ENCODE measurements at regions not wholly inside any gene's neighbourhood (a gene's known extent, or its start where the extent isn't known, plus 50 kb on each side); places are given as distances from the start of the nearest gene placed in this dataset.

DNA sequence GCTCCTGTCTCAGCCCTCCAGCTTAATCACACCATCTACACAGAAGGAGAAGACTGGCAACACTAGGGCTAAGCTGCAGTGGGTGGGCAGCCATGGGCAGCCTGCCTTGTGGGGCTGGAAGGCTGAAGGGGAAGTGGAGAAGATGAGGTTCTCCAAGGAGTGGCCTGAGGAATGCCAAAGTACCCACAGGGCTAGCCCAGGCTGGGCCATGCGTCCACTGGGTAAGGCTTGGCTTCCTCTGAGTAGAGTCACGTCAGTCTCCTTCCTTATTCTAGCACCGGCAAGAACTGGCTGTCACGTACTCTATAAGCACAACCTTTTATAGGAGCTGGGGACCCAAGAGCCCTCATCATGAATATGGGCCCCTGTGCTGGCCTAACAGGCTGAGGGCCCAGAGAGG, 110.6 kb upstream of the SIRPA start:
- DNase-seq (ENCODE audit: low read depth), result no peak
- TF ChIP-seq, protein P1, sequence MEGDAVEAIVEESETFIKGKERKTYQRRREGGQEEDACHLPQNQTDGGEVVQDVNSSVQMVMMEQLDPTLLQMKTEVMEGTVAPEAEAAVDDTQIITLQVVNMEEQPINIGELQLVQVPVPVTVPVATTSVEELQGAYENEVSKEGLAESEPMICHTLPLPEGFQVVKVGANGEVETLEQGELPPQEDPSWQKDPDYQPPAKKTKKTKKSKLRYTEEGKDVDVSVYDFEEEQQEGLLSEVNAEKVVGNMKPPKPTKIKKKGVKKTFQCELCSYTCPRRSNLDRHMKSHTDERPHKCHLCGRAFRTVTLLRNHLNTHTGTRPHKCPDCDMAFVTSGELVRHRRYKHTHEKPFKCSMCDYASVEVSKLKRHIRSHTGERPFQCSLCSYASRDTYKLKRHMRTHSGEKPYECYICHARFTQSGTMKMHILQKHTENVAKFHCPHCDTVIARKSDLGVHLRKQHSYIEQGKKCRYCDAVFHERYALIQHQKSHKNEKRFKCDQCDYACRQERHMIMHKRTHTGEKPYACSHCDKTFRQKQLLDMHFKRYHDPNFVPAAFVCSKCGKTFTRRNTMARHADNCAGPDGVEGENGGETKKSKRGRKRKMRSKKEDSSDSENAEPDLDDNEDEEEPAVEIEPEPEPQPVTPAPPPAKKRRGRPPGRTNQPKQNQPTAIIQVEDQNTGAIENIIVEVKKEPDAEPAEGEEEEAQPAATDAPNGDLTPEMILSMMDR (IDR thresholded peaks at IDR 0.05; ENCODE audit: low read length, missing control alignments), result no peak

DNA sequence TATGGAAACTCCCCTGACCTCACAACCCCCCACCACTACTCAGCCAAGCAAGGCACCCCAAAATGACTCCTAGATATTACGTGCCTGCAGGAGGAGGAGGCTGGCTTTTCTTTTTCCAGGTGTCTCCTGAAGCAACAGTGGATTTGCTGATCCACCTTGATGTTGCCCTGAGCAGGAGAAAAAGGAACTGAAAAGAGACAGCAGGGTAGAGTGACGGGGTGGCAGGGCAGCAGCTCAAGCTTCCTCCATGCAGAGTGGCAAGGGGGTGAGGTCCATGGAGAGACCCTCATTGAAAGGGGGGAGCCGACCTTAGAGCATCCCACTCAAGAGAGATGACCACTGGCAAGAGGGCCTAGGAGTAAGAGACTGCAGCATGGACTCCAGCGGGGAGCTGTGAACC, 112.0 kb upstream of the SIRPA start:
- no peak for DNase-seq (ENCODE audit: low read depth)
- TF ChIP-seq, protein P1 (IDR thresholded peaks at IDR 0.05; ENCODE audit: low read length, missing control alignments), result no peak
- H3K4me3 ChIP-seq (replicated peaks; ENCODE audit: low read depth, low read length), result no peak overlapping the region

More for the DNA sequence above, 110.6 kb upstream of the SIRPA start:
- H3K4me3 ChIP-seq (replicated peaks; ENCODE audit: low read depth, low read length), result no peak overlapping the region

DNA sequence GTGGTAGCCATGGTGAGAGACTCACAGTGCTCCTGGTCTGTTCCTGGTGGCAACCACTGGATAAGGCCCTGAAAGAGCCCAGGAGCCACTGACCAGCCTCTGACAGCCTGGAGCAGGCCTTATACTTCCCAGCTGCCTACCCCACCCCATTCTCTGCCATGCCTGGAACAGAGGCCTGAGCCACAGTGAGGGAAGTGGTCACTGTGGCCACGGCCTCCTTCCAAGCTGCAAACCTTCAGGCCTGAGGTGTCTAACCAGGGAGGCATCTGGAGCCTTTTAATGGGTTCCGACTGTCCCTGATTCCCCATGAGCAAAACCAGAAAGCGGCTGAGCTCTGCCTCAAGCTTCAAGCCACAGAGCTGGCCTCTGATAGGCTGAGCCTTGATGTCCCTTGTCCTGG, 113.0 kb upstream of the SIRPA start:
- TF ChIP-seq, protein P1 (IDR thresholded peaks at IDR 0.05; ENCODE audit: low read length, missing control alignments), result no peak
- DNase-seq (ENCODE audit: low read depth), result no peak
- no peak overlapping the region for H3K4me3 ChIP-seq (replicated peaks; ENCODE audit: low read depth, low read length)

DNA sequence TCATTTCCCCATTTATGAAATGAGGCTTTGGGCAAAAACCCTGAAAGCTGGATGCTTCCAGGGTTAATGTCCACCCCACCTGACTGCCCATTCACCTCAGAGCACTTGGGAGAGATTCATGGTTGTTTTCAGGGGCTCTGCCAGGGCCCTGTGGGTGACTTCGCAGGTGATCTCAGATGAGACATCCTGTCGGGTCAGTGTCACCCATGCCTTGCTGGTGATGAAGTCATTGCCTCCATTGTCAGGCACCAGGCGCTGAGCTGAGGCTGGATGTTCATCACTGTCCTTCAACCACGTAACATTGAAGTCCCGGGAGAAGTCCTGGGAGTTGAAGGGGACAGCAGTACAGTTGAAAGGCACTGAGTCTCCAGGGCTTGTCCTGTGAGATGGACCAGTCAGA, 115.6 kb upstream of the SIRPA start:
- H3K4me3 ChIP-seq (replicated peaks; ENCODE audit: low read depth, low read length), result no peak overlapping the region
- TF ChIP-seq, protein P1 (IDR thresholded peaks at IDR 0.05; ENCODE audit: low read length, missing control alignments), result no peak
- DNase-seq (ENCODE audit: low read depth), result no peak

DNA sequence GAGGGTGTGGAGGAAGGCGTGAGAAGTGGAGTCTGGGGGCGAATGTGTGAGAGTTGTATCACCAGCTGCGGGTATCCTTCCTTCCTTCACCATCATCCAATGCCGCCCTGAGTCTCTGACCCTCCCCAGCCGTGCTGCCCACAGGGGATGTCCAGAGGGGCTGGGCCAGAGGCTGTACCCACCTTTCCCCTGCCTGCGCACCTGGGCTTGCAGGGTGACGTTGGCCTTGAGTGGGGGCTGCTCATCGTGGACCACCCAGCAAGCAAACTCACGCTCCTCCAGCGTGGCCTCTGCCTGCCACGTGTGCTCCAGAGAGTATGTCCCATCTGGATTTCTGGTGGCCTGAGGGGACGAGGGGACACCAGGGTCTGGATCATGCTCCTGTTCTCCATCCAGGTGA, 116.9 kb upstream of the SIRPA start:
- DNase-seq (ENCODE audit: low read depth), result no peak
- no peak overlapping the region for H3K4me3 ChIP-seq (replicated peaks; ENCODE audit: low read depth, low read length)
- TF ChIP-seq, protein P1 (IDR thresholded peaks at IDR 0.05; ENCODE audit: low read length, missing control alignments), result no peak

DNA sequence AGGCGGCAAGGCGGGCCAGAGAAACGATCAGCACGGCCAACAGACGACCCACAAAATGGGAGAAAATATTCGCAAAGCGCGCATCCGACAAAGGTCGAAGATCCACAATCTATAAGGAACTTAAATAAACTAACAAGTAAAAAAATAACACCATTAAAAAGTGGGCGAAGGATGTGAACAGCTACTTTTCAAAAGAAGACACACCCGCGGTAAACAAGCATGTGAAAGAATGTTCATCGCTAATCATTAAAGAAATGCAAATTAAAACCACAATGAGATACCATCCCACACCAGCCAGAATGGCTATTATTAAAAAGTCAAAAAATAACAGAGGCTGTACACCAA, 117.8 kb upstream of the SIRPA start:
- TF ChIP-seq, protein P1 (IDR thresholded peaks at IDR 0.05; ENCODE audit: low read length, missing control alignments), result no peak
- DNase-seq (ENCODE audit: low read depth), result no peak
- H3K4me3 ChIP-seq (replicated peaks; ENCODE audit: low read depth, low read length), result peak overlapping the region; percentile 87

DNA sequence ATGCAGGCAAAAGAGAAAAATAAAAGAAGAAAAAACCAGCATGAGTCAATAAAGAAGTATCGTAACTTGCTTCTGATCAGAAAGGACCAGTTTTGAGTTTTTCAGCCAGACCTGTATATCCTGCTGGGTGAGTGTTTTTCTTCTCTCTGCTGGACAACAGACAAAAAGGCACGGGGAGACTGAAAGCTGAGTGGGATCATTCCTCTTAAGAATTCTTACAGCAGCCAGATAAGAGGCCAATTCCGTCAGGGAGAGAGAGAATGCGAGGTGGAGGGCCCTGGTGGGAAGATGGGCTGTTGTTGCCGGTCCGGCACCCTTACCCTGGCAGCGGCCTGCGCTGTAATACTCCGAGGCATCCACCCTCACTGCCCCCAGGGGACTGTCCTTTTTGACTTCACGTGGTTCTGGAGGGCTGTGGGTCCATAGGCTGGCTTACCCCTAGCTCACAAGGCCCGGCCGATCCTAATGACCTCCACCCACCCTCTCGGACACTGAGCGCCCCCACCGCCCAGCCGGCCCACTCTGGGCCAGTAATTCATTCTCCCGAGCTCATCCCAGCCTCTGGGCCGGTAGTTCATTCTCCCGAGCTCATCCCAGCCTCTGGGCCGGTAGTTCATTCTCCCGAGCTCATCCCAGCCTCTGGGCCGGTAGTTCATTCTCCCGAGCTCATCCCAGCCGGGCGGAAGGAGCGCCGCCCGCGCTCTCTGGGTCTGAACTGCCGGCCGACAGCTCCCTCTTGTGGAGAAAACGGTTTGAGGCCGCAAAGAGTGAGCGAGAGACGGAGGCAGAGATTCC, 118.3 kb upstream of the SIRPA start:
- DNase-seq (ENCODE audit: low read depth), result peak; percentile 93

More for the DNA sequence above, 118.3 kb upstream of the SIRPA start:
- TF ChIP-seq, protein P1 (IDR thresholded peaks at IDR 0.05; ENCODE audit: low read length, missing control alignments), result peak; percentile 70
- H3K4me3 ChIP-seq (replicated peaks; ENCODE audit: low read depth, low read length), result peak overlapping the region; percentile 87
